GM20000 (cell line): ENCODE measurements at regions not wholly inside any gene's neighbourhood (a gene's known extent, or its start where the extent isn't known, plus 50 kb on each side); places are given as distances from the start of the nearest gene placed in this dataset.

Experiments
- DNase-seq: peaks from one replicate; pipeline ENCODE4 v3.0.0; 2012; ENCODE audit warnings: low spot score
- TF ChIP-seq, protein P1 (sequence below): IDR thresholded peaks from 2 replicates; pipeline ENCODE4 v1.5.1; 2012; ENCODE audit warnings: mild to moderate bottlenecking, control low read depth; ENCODE audit errors: extremely low read depth, missing control alignments

DNA sequence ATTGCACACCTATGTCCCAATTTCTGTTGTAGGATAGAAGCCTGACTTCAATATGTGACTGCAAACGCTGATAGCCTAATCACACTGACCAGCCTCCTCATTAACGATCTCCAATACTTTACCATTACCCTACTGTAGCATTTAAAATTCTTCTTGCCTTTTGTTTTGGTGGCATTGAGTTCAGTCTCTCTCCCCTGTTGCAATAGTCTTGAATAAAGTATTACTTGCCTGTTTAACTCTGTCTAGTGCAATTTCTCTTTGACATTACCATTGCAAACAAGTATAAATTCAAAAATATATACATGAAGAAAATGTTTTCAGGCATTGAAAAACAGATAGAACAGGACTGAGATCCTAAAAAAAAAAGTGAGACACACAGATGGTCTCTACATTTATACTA is 649.1 kb upstream of the B3GAT1 start:
- TF ChIP-seq, protein P1, sequence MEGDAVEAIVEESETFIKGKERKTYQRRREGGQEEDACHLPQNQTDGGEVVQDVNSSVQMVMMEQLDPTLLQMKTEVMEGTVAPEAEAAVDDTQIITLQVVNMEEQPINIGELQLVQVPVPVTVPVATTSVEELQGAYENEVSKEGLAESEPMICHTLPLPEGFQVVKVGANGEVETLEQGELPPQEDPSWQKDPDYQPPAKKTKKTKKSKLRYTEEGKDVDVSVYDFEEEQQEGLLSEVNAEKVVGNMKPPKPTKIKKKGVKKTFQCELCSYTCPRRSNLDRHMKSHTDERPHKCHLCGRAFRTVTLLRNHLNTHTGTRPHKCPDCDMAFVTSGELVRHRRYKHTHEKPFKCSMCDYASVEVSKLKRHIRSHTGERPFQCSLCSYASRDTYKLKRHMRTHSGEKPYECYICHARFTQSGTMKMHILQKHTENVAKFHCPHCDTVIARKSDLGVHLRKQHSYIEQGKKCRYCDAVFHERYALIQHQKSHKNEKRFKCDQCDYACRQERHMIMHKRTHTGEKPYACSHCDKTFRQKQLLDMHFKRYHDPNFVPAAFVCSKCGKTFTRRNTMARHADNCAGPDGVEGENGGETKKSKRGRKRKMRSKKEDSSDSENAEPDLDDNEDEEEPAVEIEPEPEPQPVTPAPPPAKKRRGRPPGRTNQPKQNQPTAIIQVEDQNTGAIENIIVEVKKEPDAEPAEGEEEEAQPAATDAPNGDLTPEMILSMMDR = no peak

DNA sequence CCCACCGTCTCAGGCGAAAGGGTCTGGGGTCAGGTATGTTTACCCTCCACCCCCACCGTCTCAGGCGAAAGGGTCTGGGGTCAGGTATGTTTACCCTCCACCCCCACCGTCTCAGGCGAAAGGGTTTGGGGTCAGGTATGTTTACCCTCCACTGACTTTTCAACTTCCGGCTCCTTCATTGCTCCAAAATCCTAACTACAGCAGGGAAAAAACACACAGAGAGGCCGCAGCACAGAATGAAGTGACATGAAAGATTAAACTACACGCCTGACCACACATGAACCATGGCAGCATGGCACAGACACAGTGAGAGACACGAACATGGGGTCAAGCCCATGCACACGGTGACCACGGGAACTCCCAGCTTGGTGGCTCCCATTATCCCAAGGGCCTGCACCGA is 634.9 kb upstream of the B3GAT1 start:
- DNase-seq = no peak
- TF ChIP-seq, protein P1 = no peak

More for the DNA sequence above, 649.1 kb upstream of the B3GAT1 start:
- DNase-seq = no peak

DNA sequence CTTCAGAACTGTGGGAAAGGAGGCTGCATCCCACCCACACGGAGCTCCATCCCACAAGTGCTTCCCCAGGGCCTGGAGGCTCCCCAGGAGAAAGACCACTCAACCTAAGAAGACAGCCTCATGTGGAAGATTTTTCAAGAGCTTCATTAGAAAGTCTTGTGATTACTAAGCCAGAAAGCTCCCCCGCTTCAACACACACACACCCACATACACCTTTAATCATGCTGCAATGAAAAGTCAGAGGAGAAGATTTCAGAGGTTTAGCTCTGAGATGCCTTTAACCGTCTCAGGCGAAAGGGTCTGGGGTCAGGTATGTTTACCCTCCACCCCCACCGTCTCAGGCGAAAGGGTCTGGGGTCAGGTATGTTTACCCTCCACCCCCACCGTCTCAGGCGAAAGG is 634.5 kb upstream of the B3GAT1 start:
- no peak for DNase-seq
- TF ChIP-seq, protein P1 = no peak

DNA sequence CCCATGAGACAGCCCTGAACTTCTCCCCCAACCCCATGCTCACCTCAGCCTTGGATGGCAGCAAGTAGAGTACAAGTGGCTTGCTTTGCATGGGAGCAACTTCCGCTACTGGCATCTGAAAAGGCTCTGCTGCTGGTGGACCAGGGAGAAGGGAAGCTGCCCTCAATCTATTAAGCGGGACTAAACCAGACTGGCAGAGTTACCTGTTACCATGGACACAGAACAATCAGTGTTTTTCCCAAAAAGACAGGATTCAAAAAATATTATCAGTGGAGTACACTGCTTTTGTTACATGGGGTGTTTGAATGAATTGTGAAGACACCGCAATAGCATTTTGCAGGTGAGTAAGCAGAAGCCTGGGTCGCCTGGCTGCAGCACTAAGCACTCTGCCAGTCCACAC is 631.4 kb upstream of the B3GAT1 start:
- TF ChIP-seq, protein P1 = no peak
- DNase-seq = no peak

DNA sequence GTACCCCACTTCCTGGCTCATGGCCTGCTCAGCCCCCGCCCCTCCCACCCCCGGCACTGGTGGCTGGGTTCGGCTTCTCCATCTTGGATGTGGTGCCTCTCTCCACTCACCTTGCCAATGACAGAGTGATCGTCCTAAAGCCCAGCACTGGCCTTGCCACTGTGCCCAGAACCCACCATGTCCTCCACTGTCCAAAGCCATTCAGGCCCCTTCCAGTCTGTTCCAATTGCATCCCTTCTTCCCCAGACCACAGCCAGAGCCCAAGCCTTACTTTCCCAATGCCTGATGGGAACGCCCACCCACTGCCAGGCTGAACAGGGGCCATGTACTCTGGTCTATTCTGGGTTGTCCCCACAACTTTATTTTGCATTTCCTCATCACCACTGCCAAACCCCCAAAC is 625.8 kb upstream of the B3GAT1 start:
- DNase-seq = no peak
- TF ChIP-seq, protein P1 = no peak

DNA sequence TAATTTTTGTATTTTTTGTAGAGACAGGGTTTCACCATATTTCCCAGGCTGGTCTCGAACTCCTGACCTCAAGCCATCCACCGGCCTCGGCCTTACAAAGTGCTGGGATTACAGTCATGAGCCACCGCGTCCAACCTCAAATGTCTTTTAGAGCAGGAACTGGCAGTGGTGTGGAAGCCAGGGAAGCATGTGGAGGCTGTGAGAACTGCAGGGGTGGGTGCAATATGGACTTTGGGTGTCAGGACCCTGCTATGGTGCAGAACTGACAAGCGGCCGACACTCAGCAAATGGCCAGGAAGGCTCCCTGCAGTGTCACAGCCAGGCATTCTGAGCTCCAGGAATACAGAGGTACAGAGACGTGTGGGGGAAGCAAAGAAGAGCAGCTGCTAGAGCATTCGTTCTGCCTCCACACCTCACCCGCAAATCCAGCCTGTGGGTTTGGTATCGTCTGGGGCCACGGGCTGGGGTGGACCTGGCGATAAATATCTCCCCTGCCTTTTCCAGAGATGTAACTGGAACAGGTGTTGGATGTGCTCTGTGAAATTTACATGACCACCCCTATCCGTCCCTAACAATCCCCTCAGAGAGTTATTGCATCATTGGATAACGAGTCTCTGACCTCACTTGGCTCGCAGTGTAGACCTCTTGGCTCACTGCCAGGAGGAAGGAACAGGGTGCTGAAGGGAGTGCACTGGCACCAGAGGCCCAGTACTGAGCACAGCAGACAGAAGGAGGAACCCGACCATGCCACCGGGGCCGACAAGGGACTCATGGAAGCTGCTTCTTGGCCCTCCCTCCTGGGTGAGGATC is 624.7 kb upstream of the B3GAT1 start:
- TF ChIP-seq, protein P1 = no peak
- no peak for DNase-seq

DNA sequence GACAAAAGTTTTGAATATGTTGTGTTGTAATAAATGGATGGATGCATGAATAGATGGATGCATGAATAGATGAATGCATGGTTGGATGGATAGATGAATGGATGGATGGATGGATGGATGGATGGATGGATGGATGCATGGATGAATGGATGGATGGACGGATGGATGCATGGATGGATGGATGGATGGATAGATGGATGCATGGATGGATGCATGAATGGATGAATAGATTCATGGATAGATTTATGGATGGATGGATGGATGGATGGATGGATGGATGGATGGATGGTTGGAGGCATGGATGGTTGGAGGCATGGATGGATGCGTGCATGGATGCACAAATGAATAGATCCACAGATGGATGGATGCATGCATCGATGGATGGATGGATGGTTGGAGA is 623.2 kb upstream of the B3GAT1 start:
- TF ChIP-seq, protein P1 = no peak
- no peak for DNase-seq
